ENCODE measurements at regions not wholly inside any gene's neighbourhood (a gene's known extent, or its start where the extent isn't known, plus 50 kb on each side); places are given as distances from the start of the nearest gene placed in this dataset.

GRCh38 chr3:72050771-72051170, 265.8 kb upstream of the PROK2 start:
- TF ChIP-seq POLR2AphosphoS5 (IDR thresholded peaks at IDR 0.05; ENCODE audit: insufficient read depth, low read depth, low read length) (no peak), CTCF (IDR thresholded peaks at IDR 0.05; ENCODE audit: extremely low read depth in 1 of 2, insufficient read depth in 1 of 2, low read depth in 1 of 2, low read length in 2 of 2) (no peak), POLR2A (IDR thresholded peaks at IDR 0.05; ENCODE audit: low read depth, low read length) (no peak), EZH2 (IDR thresholded peaks at IDR 0.05; ENCODE audit: borderline replicate concordance, low read depth, low read length, severe bottlenecking) (no peak), MAX (IDR thresholded peaks at IDR 0.05; ENCODE audit: insufficient read depth, insufficient read length) (no peak), MYC (IDR thresholded peaks at IDR 0.05; ENCODE audit: low read depth, low read length) (no peak), JUN (IDR thresholded peaks at IDR 0.05; ENCODE audit: borderline replicate concordance, insufficient read depth, insufficient read length, low read depth) (no peak), FOS (IDR thresholded peaks at IDR 0.05; ENCODE audit: borderline replicate concordance, insufficient read depth, low read length) (no peak), GATA2 (IDR thresholded peaks at IDR 0.05; ENCODE audit: insufficient read depth, insufficient read length, low read depth, low read length) (no peak)

All from endothelial cell of umbilical vein (primary cell).